ENCODE measurements at regions not wholly inside any gene's neighbourhood (a gene's known extent, or its start where the extent isn't known, plus 50 kb on each side); places are given as distances from the start of the nearest gene placed in this dataset.

DNA sequence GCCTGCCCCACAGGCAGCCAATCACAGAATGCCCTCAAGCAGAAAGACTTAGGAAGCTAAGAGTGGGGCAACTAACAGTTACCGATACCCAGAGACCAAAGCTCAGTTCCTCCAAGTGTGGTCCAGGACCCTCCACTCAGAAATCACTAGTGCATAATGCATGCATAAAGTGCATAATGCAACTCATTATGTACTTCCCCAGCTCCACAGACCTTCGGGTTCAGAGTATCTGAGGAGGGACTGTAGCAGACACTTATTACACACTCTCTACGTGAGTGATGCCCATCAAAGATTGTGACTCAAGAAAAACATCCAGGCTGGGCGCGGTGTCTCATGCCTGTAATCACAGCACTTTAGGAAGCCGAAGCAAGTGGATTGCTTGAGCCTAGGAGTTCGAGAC lies 328.0 kb downstream of the BCOR start:
- TF ChIP-seq POLR2AphosphoS5 (IDR thresholded peaks at IDR 0.05; ENCODE audit: low read depth, low read length) (no peak), YY1 (IDR thresholded peaks at IDR 0.05; ENCODE audit: extremely low read depth, insufficient replicate concordance, low read depth, low read length) (no peak), RAD21 (IDR thresholded peaks at IDR 0.05; ENCODE audit: low read depth) (no peak), MAX (IDR thresholded peaks at IDR 0.05) (no peak), EGR1 (IDR thresholded peaks at IDR 0.05; ENCODE audit: low read depth) (no peak), SIN3A (IDR thresholded peaks at IDR 0.05; ENCODE audit: low read depth) (no peak), EZH2 (IDR thresholded peaks at IDR 0.05) (no peak)

All from HCT116 (cell line).